Transverse colon (tissue), 4 donors: ENCODE measurements at regions not wholly inside any gene's neighbourhood (a gene's known extent, or its start where the extent isn't known, plus 50 kb on each side); places are given as distances from the start of the nearest gene placed in this dataset.

ENCODE experiments used
- DNase-seq: peaks from one replicate; pipeline ENCODE4 v3.0.0-alpha.2; 2019
- H3K27ac ChIP-seq, 4 donors: fragments of 200-600 bp; sonication (generic); 2 replicates each; pipeline ENCODE4 v1.5.1; 2016 to 2018; ENCODE audit warnings: inconsistent platforms in 4 of 4
- H3K27me3 ChIP-seq: fragments of 200-600 bp; sonication (generic); 2 replicates; pipeline ENCODE4 v1.5.1; 2017; ENCODE audit warnings: inconsistent platforms
- H3K36me3 ChIP-seq, 4 donors: fragments of 200-600 bp; sonication (generic); 2 replicates each; pipeline ENCODE4 v1.5.1; 2017 to 2019; ENCODE audit warnings: inconsistent platforms in 4 of 4
- H3K4me1 ChIP-seq, 4 donors: fragments of 200-600 bp; sonication (generic); 2 replicates each; pipeline ENCODE4 v1.5.1; 2017 to 2020; ENCODE audit warnings: inconsistent platforms in 4 of 4
- H3K4me3 ChIP-seq, 4 donors: fragments of 200-600 bp; sonication (generic); 1 replicate in 1 of 4; 2 replicates in 3 of 4; pipeline versions ENCODE4 v1.5.1 to v1.6.1; 2017 to 2019; ENCODE audit warnings: inconsistent platforms in 4 of 4
- H3K9me3 ChIP-seq, 2 donors: fragments of 200-600 bp; sonication (generic); 2 replicates each; pipeline ENCODE4 v1.5.1; 2017 to 2019; ENCODE audit warnings: inconsistent platforms in 2 of 2
- CTCF ChIP-seq, 5 experiments: fragments of 200-600 bp in 3 of 5; fragments of 450-650 bp in 2 of 5; sonication (generic) in 3 of 5; IDR thresholded peaks; 1 replicate in 2 of 5; 2 replicates in 3 of 5; pipeline ENCODE4 v1.5.1; 2016 to 2017; ENCODE audit warnings: antibody characterized with exemption in 5 of 5, inconsistent platforms in 3 of 5, mild to moderate bottlenecking in 2 of 5, moderate library complexity in 1 of 5
- EP300 ChIP-seq: sonication (generic); formaldehyde crosslinking; IDR thresholded peaks from one replicate; pipeline ENCODE4 v1.6.1; 2017; ENCODE audit warnings: antibody characterized with exemption, low read depth
- POLR2A ChIP-seq: fragments of 450-650 bp; IDR thresholded peaks from one replicate; pipeline ENCODE4 v1.6.1; 2016; ENCODE audit warnings: antibody characterized with exemption, mild to moderate bottlenecking, moderate library complexity
- POLR2AphosphoS5 ChIP-seq, 3 donors: sonication (generic); formaldehyde crosslinking; IDR thresholded peaks; one replicate each; pipeline ENCODE4 v1.6.1; 2016; ENCODE audit warnings: antibody characterized with exemption in 3 of 3
- WGBS, 2 donors: methylation state at CpG; one replicate each; pipeline ENCODE4 v1.1.5; 2018; ENCODE audit warnings: low coverage in 1 of 2; 5-methylcytosine and 5-hydroxymethylcytosine counted together
- in situ Hi-C, 4 donors: fragments of 200-750 bp; cut with MboI; loops; one replicate each; pipeline versions ENCODE4 v1.15.0 to v1.15.1; 2017; ENCODE audit warnings: low sequenced_read_pairs in 3 of 4, low pct_ligation_motif_present in 1 of 4, low pct_unique_long_range_greater_than_20kb in 1 of 4
- intact Hi-C: fragments of 100-400 bp; cut with DNase I; formaldehyde crosslinking; loops from one replicate; pipeline ENCODE4 v1.15.1; 2023; ENCODE audit warnings: low total_unique reads

DNA sequence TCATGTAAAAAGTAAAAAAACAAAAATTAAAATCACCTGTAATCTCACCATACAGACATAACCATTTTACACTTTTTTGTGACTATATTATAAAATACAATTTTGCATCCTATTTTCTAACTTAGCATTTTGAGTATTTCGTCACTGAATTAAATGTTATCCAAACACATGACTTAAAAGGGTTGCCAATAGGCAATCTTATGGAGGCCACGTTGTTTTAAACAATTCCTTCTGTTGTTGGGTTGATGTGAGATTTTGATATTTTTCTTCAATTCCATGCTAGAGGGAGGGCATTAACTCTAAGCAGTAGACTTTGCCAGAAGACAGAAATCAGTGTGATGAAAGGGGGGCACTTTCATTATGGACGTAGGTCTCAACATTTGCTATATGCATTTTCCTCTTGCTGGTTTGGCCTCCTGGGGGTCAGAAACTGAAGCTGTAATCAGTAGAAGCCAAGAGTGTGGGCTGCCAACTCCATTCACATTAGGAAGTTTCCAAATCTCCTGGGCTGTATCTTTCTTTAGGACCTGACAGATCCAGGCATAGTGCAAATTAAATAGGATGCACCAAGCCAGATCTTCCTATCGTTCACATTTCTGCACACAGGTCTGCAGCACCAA lies 614.2 kb upstream of the CLINT1 start:
- TF ChIP-seq POLR2AphosphoS5 (IDR thresholded peaks at IDR 0.05) (no peak), POLR2A (no peak), CTCF (IDR thresholded peaks at IDR 0.05) (no peak), EP300 (no peak)
- no peak overlapping the region for H3K4me3 ChIP-seq
- H3K9me3 ChIP-seq: no peaks in the 10 kb centered on the region
- in situ Hi-C loops: no loop called here
- WGBS, 2 donors: 76 to 83% methylated on average over 2 to 4 of the region's 4 CpGs
- H3K36me3 ChIP-seq: no peaks in the 10 kb centered on the region
- intact Hi-C loops: no loop called here
- H3K27me3 ChIP-seq: no peaks in the 10 kb centered on the region
- no peak for DNase-seq
- H3K4me1 ChIP-seq: no peaks in the 10 kb centered on the region
- H3K27ac ChIP-seq: no peak overlapping the region

DNA sequence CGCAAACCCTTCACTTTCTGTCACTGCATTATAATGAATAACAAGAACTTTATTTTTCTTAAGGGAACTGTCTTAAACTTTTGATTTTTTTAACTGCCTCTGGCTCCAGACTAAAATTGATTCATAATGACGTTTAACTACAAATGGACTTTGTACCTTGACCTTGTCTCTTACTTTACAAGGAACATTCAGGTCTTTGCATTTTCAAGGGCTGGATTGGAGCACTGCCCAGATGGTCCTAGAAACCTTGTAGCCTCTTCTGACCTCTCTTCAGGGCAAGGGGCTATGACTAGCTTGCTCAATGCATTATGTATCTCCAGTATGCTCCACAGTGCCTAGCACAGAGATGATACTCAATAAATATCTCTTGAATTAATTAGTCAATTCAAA lies 612.6 kb upstream of the CLINT1 start:
- WGBS, 2 donors: 62 to 70% methylated on average over 2 of the region's 2 CpGs
- H3K4me3 ChIP-seq: no peak overlapping the region
- H3K27ac ChIP-seq: no peak overlapping the region
- in situ Hi-C loops (no loop called here), intact Hi-C loops (no loop called here)
- no peaks in the 10 kb centered on the region for H3K4me1 ChIP-seq
- DNase-seq: no peak
- H3K27me3 ChIP-seq: no peaks in the 10 kb centered on the region
- no peaks in the 10 kb centered on the region for H3K36me3 ChIP-seq
- TF ChIP-seq POLR2AphosphoS5 (IDR thresholded peaks at IDR 0.05) (no peak), CTCF (IDR thresholded peaks at IDR 0.05) (no peak), EP300 (no peak), POLR2A (no peak)
- no peaks in the 10 kb centered on the region for H3K9me3 ChIP-seq

DNA sequence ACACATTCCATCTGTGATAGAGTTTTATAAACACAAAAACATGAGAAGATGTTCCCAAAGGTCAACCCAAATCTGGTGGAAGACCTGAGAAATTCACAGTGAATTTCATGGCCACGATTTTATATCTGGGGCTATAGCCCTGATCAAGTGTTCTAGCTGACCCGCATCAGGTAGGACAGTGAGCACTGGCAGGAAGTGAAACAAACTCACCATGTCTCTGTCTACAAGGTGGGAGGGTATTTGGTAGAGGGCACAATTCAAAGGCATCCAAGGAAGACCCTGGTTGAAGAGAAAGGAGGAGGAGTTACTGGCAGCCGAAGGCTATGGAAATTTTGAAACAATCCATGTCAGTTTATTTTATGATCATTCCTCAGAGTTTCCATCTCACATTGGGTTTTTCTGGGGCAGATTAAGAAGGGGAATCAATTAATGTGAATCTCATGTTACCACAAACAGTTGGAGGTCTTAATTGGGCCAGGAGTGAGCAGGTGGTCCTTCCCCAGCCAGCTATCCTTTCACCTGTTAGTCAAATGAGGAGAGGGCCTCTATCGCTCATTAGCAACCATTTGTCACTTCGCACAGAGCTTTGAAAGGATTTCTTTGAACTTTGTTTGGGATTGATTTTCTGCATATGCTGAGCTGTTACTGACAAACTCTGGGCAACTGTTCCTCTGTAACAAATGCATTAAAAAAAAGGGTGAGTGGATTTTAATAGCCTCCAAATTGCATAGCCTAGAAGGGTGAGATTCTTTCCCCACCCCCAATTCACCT lies 612.0 kb upstream of the CLINT1 start:
- H3K36me3 ChIP-seq: no peaks in the 10 kb centered on the region
- intact Hi-C loops: no loop called here
- 88 to 96% methylated on average over 3 to 5 of the region's 5 CpGs for WGBS, 2 donors

More for the DNA sequence above, 612.0 kb upstream of the CLINT1 start:
- TF ChIP-seq EP300 (no peak), POLR2AphosphoS5 (IDR thresholded peaks at IDR 0.05) (no peak), POLR2A (no peak), CTCF (IDR thresholded peaks at IDR 0.05) (no peak)
- in situ Hi-C loops: no loop called here
- H3K9me3 ChIP-seq: no peaks in the 10 kb centered on the region
- no peaks in the 10 kb centered on the region for H3K27me3 ChIP-seq
- H3K4me3 ChIP-seq: no peak overlapping the region
- no peak overlapping the region for H3K27ac ChIP-seq
- no peak for DNase-seq
- H3K4me1 ChIP-seq: peaks cover 0 to 1% (median 0%) of the 10 kb centered on the region in 4 donors
